Adipocyte (in vitro differentiated cells): ENCODE measurements at regions not wholly inside any gene's neighbourhood (a gene's known extent, or its start where the extent isn't known, plus 50 kb on each side); places are given as distances from the start of the nearest gene placed in this dataset.

ENCODE experiments used
- DNase-seq: peaks from one replicate; pipeline ENCODE4 v3.0.0-alpha.2; 2015; ENCODE audit warnings: low read depth
- H3K27me3 ChIP-seq: replicated peaks from 2 replicates; pipeline ENCODE4 v1.7.0; 2013; ENCODE audit warnings: mild to moderate bottlenecking, low read length, moderate library complexity; ENCODE audit not compliant: control insufficient read depth, insufficient read depth
- H3K36me3 ChIP-seq: 2 replicates; pipeline ENCODE4 v1.7.0; 2013; ENCODE audit warnings: low read length, mild to moderate bottlenecking, moderate library complexity; ENCODE audit not compliant: control insufficient read depth, insufficient read depth, severe bottlenecking
- H3K4me1 ChIP-seq: 2 replicates; pipeline ENCODE4 v1.7.0; 2013; ENCODE audit warnings: mild to moderate bottlenecking, low read length, moderate library complexity; ENCODE audit not compliant: control insufficient read depth, insufficient read depth
- H3K4me3 ChIP-seq: 2 replicates; pipeline ENCODE4 v1.7.0; 2013; ENCODE audit warnings: mild to moderate bottlenecking, low read length, moderate library complexity
- H3K9ac ChIP-seq: 2 replicates; pipeline ENCODE4 v1.7.0; 2013; ENCODE audit warnings: mild to moderate bottlenecking, low read length, moderate library complexity
- H3K9me3 ChIP-seq: 2 replicates; pipeline ENCODE4 v1.7.0; 2013; ENCODE audit warnings: mild to moderate bottlenecking, low read length, moderate library complexity; ENCODE audit not compliant: control insufficient read depth

DNA sequence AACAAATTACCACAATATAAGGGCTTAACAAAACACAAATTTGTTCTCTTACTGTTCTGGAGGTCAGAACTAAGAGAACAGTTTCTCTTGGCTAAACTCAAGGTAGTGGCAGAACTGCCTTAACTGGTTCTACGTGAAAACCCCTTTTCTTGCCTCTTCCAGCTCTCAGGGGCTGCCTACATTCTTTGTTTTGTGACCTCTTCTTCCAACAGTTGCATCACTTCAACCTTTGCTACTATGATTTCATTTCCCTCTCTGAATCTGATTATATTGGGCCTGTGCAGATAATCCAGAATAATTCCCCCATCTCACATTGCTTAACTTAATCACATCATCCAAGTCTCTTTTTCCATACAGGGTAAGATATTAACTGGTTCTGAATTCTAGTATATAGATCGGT lies 624.6 kb downstream of the ZPLD1 start:
- no peak for DNase-seq

GRCh38 chr3:103060242-103060641 lies 625.4 kb downstream of the ZPLD1 start:
- Histone ChIP-seq H3K4me1 (peaks cover 22% of the 10 kb centered on the region), H3K9ac (no peak overlapping the region), H3K4me3 (no peak overlapping the region), H3K36me3 (no peaks in the 10 kb centered on the region), H3K9me3 (no peaks in the 10 kb centered on the region), H3K27me3 (no peaks in the 10 kb centered on the region)
- DNase-seq, result no peak

More for the DNA sequence above, 624.6 kb downstream of the ZPLD1 start:
- no peaks in the 10 kb centered on the region for H3K9me3 ChIP-seq
- H3K9ac ChIP-seq, result no peak overlapping the region
- H3K4me3 ChIP-seq, result no peak overlapping the region
- H3K4me1 ChIP-seq, result peaks cover 24% of the 10 kb centered on the region
- H3K36me3 ChIP-seq, result no peaks in the 10 kb centered on the region
- no peaks in the 10 kb centered on the region for H3K27me3 ChIP-seq

- DNase-seq, result no peak
- no peaks in the 10 kb centered on the region for H3K27me3 ChIP-seq
Measured at GRCh38 chr3:103067963-103068362, 633.1 kb downstream of the ZPLD1 start.

GRCh38 chr3:103075282-103075681 lies 640.5 kb downstream of the ZPLD1 start:
- no peaks in the 10 kb centered on the region for H3K27me3 ChIP-seq
- no peak overlapping the region for H3K4me3 ChIP-seq
- H3K9ac ChIP-seq, result no peak overlapping the region
- no peaks in the 10 kb centered on the region for H3K4me1 ChIP-seq
- H3K9me3 ChIP-seq, result no peaks in the 10 kb centered on the region
- H3K36me3 ChIP-seq, result no peaks in the 10 kb centered on the region
- no peak for DNase-seq

More at GRCh38 chr3:103067963-103068362, 633.1 kb downstream of the ZPLD1 start:
- Histone ChIP-seq H3K36me3 (no peaks in the 10 kb centered on the region), H3K9me3 (no peaks in the 10 kb centered on the region), H3K4me1 (no peaks in the 10 kb centered on the region), H3K9ac (no peak overlapping the region), H3K4me3 (no peak overlapping the region)

DNA sequence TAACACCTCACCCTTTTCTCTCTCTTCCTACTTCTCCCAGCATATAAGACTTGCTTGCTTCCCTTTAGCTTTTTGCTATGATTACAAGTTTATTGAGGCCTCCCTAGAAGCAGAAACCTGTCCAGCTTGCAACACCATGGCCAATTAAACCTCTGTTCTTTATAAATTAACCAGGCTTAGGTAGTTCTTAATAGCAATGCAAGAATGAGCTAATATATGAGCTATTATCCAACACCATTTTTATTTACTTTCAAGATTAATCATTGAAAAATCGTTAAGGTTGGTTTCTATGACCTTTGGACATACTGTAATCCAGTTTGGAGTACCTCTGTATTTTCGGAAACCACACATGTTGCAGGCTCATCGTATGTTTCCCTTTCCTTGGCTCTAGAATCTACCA lies 643.1 kb downstream of the ZPLD1 start:
- H3K27me3 ChIP-seq, result no peaks in the 10 kb centered on the region
- no peaks in the 10 kb centered on the region for H3K9me3 ChIP-seq
- H3K9ac ChIP-seq, result no peak overlapping the region
- no peak for DNase-seq
- no peaks in the 10 kb centered on the region for H3K36me3 ChIP-seq
- no peaks in the 10 kb centered on the region for H3K4me1 ChIP-seq
- H3K4me3 ChIP-seq, result no peak overlapping the region

DNA sequence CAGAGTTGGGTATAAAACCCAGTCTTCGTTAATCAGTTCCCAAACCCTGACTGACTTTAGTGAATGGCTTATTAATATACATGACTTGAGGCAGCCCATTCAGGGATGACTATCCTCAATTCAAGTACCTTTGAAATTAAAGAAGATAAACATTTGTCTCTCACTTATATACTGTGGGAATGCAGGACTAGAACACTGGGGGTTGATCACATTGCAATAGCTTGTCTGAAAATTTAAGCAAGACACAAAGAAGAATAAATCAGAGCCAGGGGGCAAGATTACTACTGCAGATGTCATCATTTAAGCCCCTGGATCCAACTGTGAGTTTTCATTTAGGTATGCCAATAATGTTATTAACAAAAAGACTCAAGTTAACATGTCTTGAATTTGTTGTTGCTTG lies 647.7 kb downstream of the ZPLD1 start:
- Histone ChIP-seq H3K27me3 (no peaks in the 10 kb centered on the region), H3K4me1 (no peaks in the 10 kb centered on the region), H3K4me3 (no peak overlapping the region), H3K9me3 (no peaks in the 10 kb centered on the region), H3K9ac (no peak overlapping the region), H3K36me3 (no peaks in the 10 kb centered on the region)
- no peak for DNase-seq

- Histone ChIP-seq H3K9ac (no peak overlapping the region), H3K36me3 (no peaks in the 10 kb centered on the region), H3K4me1 (no peaks in the 10 kb centered on the region), H3K4me3 (no peak overlapping the region), H3K27me3 (no peaks in the 10 kb centered on the region), H3K9me3 (no peaks in the 10 kb centered on the region)
- no peak for DNase-seq
Measured at GRCh38 chr3:103083848-103084631, 649.2 kb downstream of the ZPLD1 start.

DNA sequence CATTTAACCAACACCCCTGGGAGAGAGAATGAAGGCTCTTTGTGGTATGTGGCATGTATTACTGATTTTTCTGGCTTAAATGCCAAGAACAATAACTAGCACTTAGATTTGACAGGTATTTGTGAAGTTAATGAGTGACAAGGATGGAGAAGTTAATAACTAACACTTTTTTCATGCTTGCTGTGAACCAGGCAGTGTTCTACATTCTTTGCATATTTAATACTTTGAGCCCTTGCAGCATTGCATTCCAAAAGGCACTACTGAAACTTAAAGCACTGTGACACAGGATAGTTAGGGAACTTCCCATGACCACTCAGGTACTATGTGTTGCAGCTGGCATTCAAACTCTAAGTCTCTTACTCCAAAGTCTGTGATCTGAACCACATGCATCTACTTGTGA lies 650.6 kb downstream of the ZPLD1 start:
- no peaks in the 10 kb centered on the region for H3K27me3 ChIP-seq
- no peaks in the 10 kb centered on the region for H3K4me1 ChIP-seq
- no peaks in the 10 kb centered on the region for H3K36me3 ChIP-seq
- no peak overlapping the region for H3K4me3 ChIP-seq
- peak; percentile 13 for DNase-seq
- H3K9ac ChIP-seq, result no peak overlapping the region
- no peaks in the 10 kb centered on the region for H3K9me3 ChIP-seq

GRCh38 chr3:103089758-103090157 lies 654.9 kb downstream of the ZPLD1 start:
- Histone ChIP-seq H3K36me3 (no peaks in the 10 kb centered on the region), H3K9me3 (peaks cover 5% of the 10 kb centered on the region)
- no peak for DNase-seq

DNA sequence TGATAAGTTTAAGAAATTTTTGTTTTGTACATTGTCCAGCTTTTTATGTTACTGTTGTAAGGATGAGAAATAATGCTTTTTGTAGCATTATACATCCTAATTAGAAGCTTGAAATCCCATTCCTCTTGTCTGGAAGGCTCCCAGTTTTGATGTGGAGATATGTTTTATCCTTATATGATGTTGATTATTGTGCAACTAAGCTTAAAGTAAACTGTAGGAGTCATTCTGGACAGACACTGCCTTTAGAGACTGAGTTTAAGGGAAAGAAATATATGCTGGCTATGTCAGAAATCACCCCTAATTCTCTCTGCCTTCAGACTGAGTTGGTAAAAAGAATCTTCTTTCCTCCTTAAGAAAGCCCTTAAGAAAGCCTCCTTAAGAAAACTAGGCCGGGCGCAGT lies 670.4 kb downstream of the ZPLD1 start:
- DNase-seq, result peak; percentile 55
- H3K9me3 ChIP-seq, result no peaks in the 10 kb centered on the region
- no peaks in the 10 kb centered on the region for H3K36me3 ChIP-seq
- H3K4me1 ChIP-seq, result no peaks in the 10 kb centered on the region
- no peak overlapping the region for H3K4me3 ChIP-seq
- no peaks in the 10 kb centered on the region for H3K27me3 ChIP-seq
- no peak overlapping the region for H3K9ac ChIP-seq

More at GRCh38 chr3:103089758-103090157, 654.9 kb downstream of the ZPLD1 start:
- Histone ChIP-seq H3K4me1 (no peaks in the 10 kb centered on the region), H3K4me3 (no peak overlapping the region), H3K27me3 (no peaks in the 10 kb centered on the region), H3K9ac (no peak overlapping the region)

DNA sequence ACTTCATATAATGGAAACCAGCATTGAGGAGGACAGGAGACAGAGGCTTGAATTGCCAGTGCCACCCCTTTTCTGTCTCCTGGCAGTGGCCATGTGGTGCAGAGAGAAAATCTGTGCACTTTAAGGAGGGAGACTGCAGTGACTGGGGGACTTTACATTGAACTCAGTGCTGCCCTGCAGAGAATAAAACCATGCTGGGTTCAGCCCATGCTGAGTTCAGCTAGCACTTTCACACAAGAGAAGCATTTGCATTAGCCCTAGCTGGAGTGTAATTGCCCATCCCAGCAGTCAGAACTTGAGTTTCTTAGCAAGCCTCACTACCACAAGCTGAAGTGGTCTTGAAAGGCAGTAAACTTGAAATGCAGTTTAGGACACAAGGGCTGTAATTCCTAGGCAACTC lies 677.5 kb downstream of the ZPLD1 start:
- Histone ChIP-seq H3K4me3 (no peak overlapping the region), H3K9me3 (no peaks in the 10 kb centered on the region), H3K9ac (no peak overlapping the region), H3K4me1 (no peaks in the 10 kb centered on the region), H3K36me3 (no peaks in the 10 kb centered on the region), H3K27me3 (no peaks in the 10 kb centered on the region)
- DNase-seq, result no peak

- H3K4me1 ChIP-seq, result peaks cover 8% of the 10 kb centered on the region
- no peaks in the 10 kb centered on the region for H3K27me3 ChIP-seq
- no peaks in the 10 kb centered on the region for H3K9me3 ChIP-seq
- no peak for DNase-seq
- H3K9ac ChIP-seq, result no peak overlapping the region
- no peaks in the 10 kb centered on the region for H3K36me3 ChIP-seq
- H3K4me3 ChIP-seq, result no peak overlapping the region
Measured at GRCh38 chr3:103126115-103126514, 691.3 kb downstream of the ZPLD1 start.
